HFFc6 (cell line): ENCODE measurements at regions not wholly inside any gene's neighbourhood (a gene's known extent, or its start where the extent isn't known, plus 50 kb on each side); places are given as distances from the start of the nearest gene placed in this dataset.

ENCODE experiments used
- DNase-seq: peaks from one replicate; pipeline ENCODE4 v3.0.0-alpha.2; 2018
- H3K27ac Mint-ChIP-seq: 2 replicates; pipeline ENCODE4 v1.8.0; 2020; ENCODE audit warnings: mild to moderate bottlenecking, mixed read lengths
- H3K27me3 Mint-ChIP-seq: 2 replicates; pipeline ENCODE4 v1.8.0; 2021; ENCODE audit warnings: mild to moderate bottlenecking, moderate library complexity, mixed read lengths; ENCODE audit not compliant: insufficient read depth
- H3K36me3 Mint-ChIP-seq: 2 replicates; pipeline ENCODE4 v1.8.0; 2021; ENCODE audit warnings: low read depth, mixed read lengths
- H3K4me1 Mint-ChIP-seq: 2 replicates; pipeline ENCODE4 v1.8.0; 2020; ENCODE audit warnings: low read depth, mixed read lengths
- H3K4me3 Mint-ChIP-seq: 2 replicates; pipeline ENCODE4 v1.8.0; 2020; ENCODE audit warnings: mild to moderate bottlenecking, moderate library complexity, mixed read lengths
- H3K9me3 Mint-ChIP-seq: 2 replicates; pipeline ENCODE4 v1.8.0; 2020; ENCODE audit warnings: mild to moderate bottlenecking, mixed read lengths
- TF ChIP-seq, protein P1 (sequence below): fragments of 200-600 bp; sonication (generic); IDR thresholded peaks from 2 replicates; pipeline ENCODE4 v1.5.0; 2021; ENCODE audit warnings: antibody characterized with exemption, mild to moderate bottlenecking

- TF ChIP-seq, protein P1, sequence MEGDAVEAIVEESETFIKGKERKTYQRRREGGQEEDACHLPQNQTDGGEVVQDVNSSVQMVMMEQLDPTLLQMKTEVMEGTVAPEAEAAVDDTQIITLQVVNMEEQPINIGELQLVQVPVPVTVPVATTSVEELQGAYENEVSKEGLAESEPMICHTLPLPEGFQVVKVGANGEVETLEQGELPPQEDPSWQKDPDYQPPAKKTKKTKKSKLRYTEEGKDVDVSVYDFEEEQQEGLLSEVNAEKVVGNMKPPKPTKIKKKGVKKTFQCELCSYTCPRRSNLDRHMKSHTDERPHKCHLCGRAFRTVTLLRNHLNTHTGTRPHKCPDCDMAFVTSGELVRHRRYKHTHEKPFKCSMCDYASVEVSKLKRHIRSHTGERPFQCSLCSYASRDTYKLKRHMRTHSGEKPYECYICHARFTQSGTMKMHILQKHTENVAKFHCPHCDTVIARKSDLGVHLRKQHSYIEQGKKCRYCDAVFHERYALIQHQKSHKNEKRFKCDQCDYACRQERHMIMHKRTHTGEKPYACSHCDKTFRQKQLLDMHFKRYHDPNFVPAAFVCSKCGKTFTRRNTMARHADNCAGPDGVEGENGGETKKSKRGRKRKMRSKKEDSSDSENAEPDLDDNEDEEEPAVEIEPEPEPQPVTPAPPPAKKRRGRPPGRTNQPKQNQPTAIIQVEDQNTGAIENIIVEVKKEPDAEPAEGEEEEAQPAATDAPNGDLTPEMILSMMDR = no peak
- Mint-ChIP-seq H3K4me1 (no peaks in the 10 kb centered on the region), H3K4me3 (no peak overlapping the region), H3K27me3 (no peaks in the 10 kb centered on the region; the same call in 1 of the 2 replicates), H3K9me3 (peaks cover 24% of the 10 kb centered on the region), H3K27ac (no peak overlapping the region), H3K36me3 (no peaks in the 10 kb centered on the region)
- no peak for DNase-seq
These were observed 193.1 kb upstream of the POM121L12 start for GRCh38 chr7:52842202-52842900.

DNA sequence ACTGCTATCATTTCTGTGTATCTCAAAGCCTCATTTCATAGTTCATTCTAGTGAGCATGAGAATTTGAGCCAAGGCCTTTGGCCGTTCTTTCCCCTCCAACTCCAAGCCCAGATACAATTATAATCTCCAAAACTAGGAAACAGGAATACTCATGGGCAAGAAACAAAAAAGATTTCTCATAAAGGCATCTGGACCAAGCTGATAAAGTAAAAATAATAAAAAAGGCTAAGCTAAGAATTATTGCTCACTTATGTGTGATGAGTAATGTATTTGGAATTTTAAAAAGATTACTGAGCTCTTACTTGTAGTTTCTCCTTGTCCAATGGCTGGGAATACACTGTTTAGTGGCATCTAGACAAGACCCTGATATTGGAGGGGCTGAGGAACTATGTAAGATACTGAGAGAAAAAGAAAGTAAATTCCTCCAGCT, 196.4 kb upstream of the POM121L12 start:
- no peak for DNase-seq
- no peaks in the 10 kb centered on the region; the same call in 1 of the 2 replicates for H3K27me3 Mint-ChIP-seq
- H3K9me3 Mint-ChIP-seq = peaks cover 29% of the 10 kb centered on the region
- TF ChIP-seq, protein P1 = no peak
- H3K27ac Mint-ChIP-seq = no peak overlapping the region
- H3K4me1 Mint-ChIP-seq = no peaks in the 10 kb centered on the region
- no peaks in the 10 kb centered on the region for H3K36me3 Mint-ChIP-seq
- H3K4me3 Mint-ChIP-seq = no peak overlapping the region

- no peak overlapping the region for H3K4me3 Mint-ChIP-seq
These were observed 204.1 kb upstream of the POM121L12 start for GRCh38 chr7:52831321-52831720.

DNA sequence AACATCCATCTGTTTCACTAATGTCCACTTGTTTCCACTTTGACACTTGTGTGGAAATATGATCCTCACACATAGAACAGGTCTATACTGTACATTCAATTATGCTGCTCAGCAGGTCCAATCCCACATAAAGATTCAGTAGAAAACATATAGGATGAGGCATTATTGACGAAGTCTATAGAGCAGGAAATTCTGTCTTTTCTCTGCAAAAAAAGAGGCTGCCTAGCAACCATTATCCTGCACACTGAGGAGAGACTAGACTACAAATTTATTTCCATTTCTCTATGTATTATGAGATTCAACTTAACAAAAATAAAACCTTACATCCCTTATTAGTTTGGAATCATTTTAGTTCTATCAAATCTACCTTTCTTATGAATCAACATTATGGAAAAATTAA, 204.6 kb upstream of the POM121L12 start:
- no peaks in the 10 kb centered on the region for H3K36me3 Mint-ChIP-seq
- TF ChIP-seq, protein P1 = no peak
- H3K4me3 Mint-ChIP-seq = no peak overlapping the region

More at GRCh38 chr7:52831321-52831720, 204.1 kb upstream of the POM121L12 start:
- H3K27me3 Mint-ChIP-seq = no peaks in the 10 kb centered on the region; the same call in 1 of the 2 replicates
- no peaks in the 10 kb centered on the region for H3K4me1 Mint-ChIP-seq
- H3K9me3 Mint-ChIP-seq = peaks cover 24% of the 10 kb centered on the region
- TF ChIP-seq, protein P1 = no peak
- H3K36me3 Mint-ChIP-seq = no peaks in the 10 kb centered on the region
- no peak overlapping the region for H3K27ac Mint-ChIP-seq
- DNase-seq = no peak

DNA sequence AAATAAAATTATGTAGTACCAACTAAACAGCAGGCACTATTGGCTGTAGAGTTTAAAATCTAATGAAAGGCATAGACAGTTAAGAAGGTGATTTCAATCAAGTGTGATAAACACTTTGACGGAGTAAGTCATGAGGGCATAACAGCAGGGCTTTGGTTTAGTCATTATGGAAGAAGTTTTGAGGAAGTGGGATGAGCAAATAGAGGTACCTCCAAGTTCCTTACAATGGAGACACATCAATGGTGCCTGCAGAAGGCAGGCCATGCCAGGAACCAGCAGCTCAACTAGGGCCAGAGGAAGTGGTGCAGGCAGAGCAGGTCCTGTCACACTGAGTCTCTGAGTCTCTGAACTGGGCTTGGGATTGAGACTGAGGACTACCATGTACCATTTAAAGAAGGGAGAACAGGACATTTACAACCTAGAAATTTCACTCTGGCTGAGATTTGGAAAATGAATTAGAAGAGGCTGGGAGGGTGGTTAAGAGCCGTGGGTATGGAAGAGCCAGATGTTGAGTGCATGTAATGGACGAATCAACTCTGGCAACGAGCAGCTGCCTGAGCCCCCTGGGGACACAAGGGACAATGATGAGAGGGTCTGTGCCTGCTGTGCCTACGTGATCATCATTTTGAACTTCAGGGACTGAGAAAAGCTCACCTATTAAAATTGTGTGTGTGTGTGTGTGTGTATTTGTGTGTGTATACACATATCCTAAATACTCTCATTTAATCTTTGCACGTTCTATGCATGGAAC, 208.7 kb upstream of the POM121L12 start:
- TF ChIP-seq, protein P1 = no peak
- H3K36me3 Mint-ChIP-seq = peaks cover 8% of the 10 kb centered on the region; the same call in 1 of the 2 replicates
- H3K4me1 Mint-ChIP-seq = no peaks in the 10 kb centered on the region
- no peak overlapping the region for H3K4me3 Mint-ChIP-seq
- no peak for DNase-seq
- peaks cover 41% of the 10 kb centered on the region for H3K9me3 Mint-ChIP-seq
- no peaks in the 10 kb centered on the region for H3K27me3 Mint-ChIP-seq
- no peak overlapping the region for H3K27ac Mint-ChIP-seq

More for the DNA sequence above, 204.6 kb upstream of the POM121L12 start:
- no peak for DNase-seq
- Mint-ChIP-seq H3K9me3 (peaks cover 24% of the 10 kb centered on the region), H3K27ac (no peak overlapping the region), H3K27me3 (no peaks in the 10 kb centered on the region; the same call in 1 of the 2 replicates), H3K4me1 (no peaks in the 10 kb centered on the region)
